ENCODE measurements at regions not wholly inside any gene's neighbourhood (a gene's known extent, or its start where the extent isn't known, plus 50 kb on each side); places are given as distances from the start of the nearest gene placed in this dataset.

DNA sequence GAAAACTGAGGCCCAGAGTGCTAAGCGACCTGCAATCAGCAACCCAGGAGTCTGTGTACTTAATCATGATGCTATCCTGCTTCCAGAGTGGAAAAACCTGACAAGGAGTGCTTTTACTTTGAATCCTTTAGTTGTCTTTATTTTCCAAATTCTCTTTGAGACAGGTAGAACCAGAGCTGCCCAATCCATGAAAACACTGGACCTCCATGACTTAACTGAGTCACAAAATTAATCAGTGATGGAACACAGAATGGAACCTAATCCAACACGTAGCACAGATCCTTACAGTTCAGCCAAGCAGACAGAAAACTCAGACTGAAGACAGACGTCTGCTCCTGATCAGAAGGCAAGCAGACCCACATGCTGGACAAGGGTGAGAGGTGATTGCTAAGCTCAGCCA is 175.6 kb downstream of the BCL11A start:
- Histone ChIP-seq H3K4me1 (no peaks in the 10 kb centered on the region), H3K4me3 (no peak overlapping the region), H3K27ac (no peak overlapping the region), H3K36me3 (no peaks in the 10 kb centered on the region), H3K27me3 (no peaks in the 10 kb centered on the region), H3K9me3 (no peaks in the 10 kb centered on the region)
- DNase-seq: no peak
- TF ChIP-seq, protein P1, sequence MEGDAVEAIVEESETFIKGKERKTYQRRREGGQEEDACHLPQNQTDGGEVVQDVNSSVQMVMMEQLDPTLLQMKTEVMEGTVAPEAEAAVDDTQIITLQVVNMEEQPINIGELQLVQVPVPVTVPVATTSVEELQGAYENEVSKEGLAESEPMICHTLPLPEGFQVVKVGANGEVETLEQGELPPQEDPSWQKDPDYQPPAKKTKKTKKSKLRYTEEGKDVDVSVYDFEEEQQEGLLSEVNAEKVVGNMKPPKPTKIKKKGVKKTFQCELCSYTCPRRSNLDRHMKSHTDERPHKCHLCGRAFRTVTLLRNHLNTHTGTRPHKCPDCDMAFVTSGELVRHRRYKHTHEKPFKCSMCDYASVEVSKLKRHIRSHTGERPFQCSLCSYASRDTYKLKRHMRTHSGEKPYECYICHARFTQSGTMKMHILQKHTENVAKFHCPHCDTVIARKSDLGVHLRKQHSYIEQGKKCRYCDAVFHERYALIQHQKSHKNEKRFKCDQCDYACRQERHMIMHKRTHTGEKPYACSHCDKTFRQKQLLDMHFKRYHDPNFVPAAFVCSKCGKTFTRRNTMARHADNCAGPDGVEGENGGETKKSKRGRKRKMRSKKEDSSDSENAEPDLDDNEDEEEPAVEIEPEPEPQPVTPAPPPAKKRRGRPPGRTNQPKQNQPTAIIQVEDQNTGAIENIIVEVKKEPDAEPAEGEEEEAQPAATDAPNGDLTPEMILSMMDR (IDR thresholded peaks at IDR 0.05): no peak
- no peak for TF ChIP-seq POLR2A (IDR thresholded peaks at IDR 0.05)

DNA sequence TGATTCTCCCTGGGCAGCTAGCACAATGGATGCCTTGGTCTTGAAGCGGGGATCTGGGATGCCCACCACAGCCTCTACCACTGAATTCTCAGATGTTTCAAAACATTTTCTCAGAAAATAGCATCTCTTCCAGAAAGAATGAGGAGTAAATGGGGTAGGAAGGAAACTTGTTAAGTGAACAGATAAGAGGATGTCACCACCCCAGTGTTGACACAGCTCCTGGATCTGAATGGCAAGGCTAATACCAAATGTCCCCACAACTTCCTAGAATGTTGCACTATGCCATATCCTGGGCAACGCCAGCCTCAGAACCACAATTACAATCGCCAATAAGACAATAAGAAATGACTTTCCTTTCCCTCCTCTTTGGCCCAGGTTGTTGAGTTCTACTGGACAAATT is 177.2 kb downstream of the BCL11A start:
- TF ChIP-seq, protein P1 (IDR thresholded peaks at IDR 0.05): no peak
- no peak for TF ChIP-seq POLR2A (IDR thresholded peaks at IDR 0.05)
- Histone ChIP-seq H3K36me3 (no peaks in the 10 kb centered on the region), H3K4me3 (no peak overlapping the region), H3K4me1 (peaks cover 0 to 3% (median 0%) of the 10 kb centered on the region in 4 donors), H3K27ac (no peak overlapping the region), H3K27me3 (no peaks in the 10 kb centered on the region), H3K9me3 (no peaks in the 10 kb centered on the region)
- DNase-seq: no peak

DNA sequence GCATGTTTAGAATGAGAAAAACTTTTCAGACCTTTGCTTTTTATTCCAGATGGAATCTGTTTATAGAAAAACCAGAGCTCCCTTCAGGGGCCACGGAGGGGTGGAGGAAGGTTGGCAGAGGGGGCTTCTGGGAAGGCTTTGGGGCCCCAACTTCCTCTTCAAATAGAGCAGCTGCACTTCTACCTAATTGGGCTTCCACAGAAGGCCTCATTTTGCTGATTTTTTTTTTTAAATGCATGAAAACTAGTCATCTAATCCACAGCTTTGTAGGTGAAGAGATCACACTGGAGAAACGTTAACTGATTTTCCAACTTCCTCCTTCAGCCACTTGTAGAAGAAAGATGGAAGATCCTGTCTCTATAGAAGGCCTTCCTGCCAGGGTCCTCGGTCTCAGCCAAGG is 181.8 kb downstream of the BCL11A start:
- peaks cover 0 to 3% (median 0%) of the 10 kb centered on the region in 4 donors for H3K4me1 ChIP-seq
- DNase-seq: no peak
- no peaks in the 10 kb centered on the region for H3K36me3 ChIP-seq
- no peak overlapping the region for H3K4me3 ChIP-seq
- H3K27ac ChIP-seq: peak overlapping the region in 1 of 4 donors; percentile 50
- H3K9me3 ChIP-seq: no peaks in the 10 kb centered on the region
- TF ChIP-seq, protein P1 (IDR thresholded peaks at IDR 0.05): no peak
- no peak for TF ChIP-seq POLR2A (IDR thresholded peaks at IDR 0.05)
- no peaks in the 10 kb centered on the region for H3K27me3 ChIP-seq

DNA sequence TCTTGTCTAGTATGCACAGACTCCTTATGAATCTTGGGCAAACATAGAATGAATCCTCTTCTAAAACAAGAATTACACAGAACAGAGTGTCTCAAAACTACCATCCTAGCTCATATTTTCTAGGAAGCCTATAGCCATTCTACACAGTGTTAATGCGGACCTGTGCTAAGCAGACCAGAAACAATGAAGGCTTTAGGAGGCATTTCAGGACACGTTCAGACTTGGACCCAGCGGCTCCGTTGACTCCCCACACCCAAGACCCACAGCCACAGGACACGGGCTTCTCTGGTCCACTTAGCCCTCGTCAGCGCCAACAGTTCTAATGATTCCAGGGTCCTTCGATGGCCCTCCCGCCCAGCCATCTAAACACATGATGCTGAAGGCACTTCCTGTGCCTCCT is 182.2 kb downstream of the BCL11A start:
- no peak overlapping the region for H3K4me3 ChIP-seq
- peaks cover 0 to 3% (median 0%) of the 10 kb centered on the region in 4 donors for H3K4me1 ChIP-seq
- TF ChIP-seq POLR2A (IDR thresholded peaks at IDR 0.05): no peak
- no peaks in the 10 kb centered on the region for H3K27me3 ChIP-seq
- no peaks in the 10 kb centered on the region for H3K9me3 ChIP-seq
- no peak for DNase-seq
- H3K27ac ChIP-seq: peak overlapping the region in 1 of 4 donors; percentile 34
- H3K36me3 ChIP-seq: no peaks in the 10 kb centered on the region

DNA sequence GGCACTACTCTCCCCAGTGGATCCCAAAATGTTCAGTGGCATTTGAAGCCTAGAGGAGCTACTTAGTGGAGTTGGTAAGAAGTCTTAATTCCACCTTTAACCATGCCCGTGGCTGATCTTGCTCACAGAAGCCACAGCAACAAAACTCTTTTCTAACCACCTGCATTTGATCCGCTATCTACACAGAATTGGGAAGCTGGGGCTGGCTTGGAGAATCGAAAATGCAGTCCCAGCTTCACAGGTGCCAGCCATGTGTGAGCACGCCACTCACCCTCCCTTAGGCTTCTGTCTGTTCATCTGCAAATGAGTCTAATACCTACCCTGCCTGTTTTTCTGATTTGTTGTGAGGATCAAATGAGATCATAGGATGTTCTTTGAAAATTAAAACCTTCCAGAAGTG is 182.6 kb downstream of the BCL11A start:
- Histone ChIP-seq H3K9me3 (no peaks in the 10 kb centered on the region), H3K4me3 (no peak overlapping the region), H3K27ac (peak overlapping the region in 1 of 4 donors; percentile 62), H3K4me1 (peaks cover 0 to 3% (median 0%) of the 10 kb centered on the region in 4 donors), H3K27me3 (no peaks in the 10 kb centered on the region), H3K36me3 (no peaks in the 10 kb centered on the region)
- DNase-seq: no peak
- no peak for TF ChIP-seq POLR2A (IDR thresholded peaks at IDR 0.05)

DNA sequence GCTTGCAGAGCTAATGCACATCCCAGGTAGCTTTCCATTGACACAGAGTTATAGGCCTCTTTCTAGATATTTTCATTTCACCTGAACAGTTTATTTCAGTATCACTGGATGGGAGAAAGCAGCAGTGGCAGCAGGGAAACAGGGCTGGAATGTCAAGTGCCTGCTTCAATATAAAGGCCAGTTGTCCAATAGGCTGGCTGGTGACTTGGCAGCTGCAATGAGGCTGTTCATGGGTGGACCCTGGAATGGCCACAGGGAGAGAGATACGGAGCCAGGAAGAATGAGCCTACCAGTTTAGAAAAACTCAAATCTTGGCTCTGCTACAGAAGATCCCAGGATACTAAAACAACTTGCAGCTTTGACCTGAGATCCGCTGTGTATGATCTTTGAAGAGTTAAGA is 185.0 kb downstream of the BCL11A start:
- H3K27me3 ChIP-seq: no peaks in the 10 kb centered on the region
- no peaks in the 10 kb centered on the region for H3K36me3 ChIP-seq
- no peak overlapping the region for H3K4me3 ChIP-seq
- TF ChIP-seq, protein P1 (IDR thresholded peaks at IDR 0.05): no peak
- no peak for TF ChIP-seq POLR2A (IDR thresholded peaks at IDR 0.05)
- no peak for DNase-seq
- H3K4me1 ChIP-seq: peaks cover 0 to 11% (median 0%) of the 10 kb centered on the region in 4 donors
- H3K27ac ChIP-seq: no peak overlapping the region
- no peaks in the 10 kb centered on the region for H3K9me3 ChIP-seq

DNA sequence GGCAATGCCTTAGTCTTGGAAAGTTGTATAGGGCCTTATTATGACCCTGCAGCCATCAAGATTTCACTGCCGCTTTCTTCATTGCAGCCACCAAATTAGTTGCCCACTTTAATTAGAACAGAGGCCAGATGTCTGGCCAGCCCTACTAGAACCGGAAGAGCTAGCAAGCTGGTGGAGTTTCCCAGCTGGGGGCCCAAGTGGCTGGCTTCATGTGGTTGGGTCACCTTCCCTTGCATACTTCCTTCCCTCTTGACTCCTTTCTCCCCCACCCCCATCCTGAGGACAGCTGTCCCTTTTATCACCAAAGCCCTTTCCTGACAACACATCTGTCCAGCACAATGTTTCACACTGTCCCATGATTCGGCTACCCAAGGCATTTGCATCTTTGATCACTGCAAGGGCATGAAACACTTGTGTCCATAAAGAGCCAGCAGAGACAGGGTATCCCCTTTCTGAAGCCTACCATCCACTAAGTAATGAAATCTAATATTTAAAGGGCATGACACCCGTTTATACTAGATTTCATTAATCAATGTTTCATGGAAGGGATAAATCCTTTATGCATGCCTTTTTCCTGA is 187.2 kb downstream of the BCL11A start:
- H3K4me3 ChIP-seq: no peak overlapping the region
- no peaks in the 10 kb centered on the region for H3K27me3 ChIP-seq
- no peaks in the 10 kb centered on the region for H3K9me3 ChIP-seq
- DNase-seq: peak in 2 of 3 donors; percentile 69 to 74
- H3K27ac ChIP-seq: peak overlapping the region in 1 of 4 donors; percentile 62
- H3K36me3 ChIP-seq: no peaks in the 10 kb centered on the region
- TF ChIP-seq POLR2A (IDR thresholded peaks at IDR 0.05): no peak
- TF ChIP-seq, protein P1 (IDR thresholded peaks at IDR 0.05): no peak
- H3K4me1 ChIP-seq: peaks cover 0 to 7% (median 0%) of the 10 kb centered on the region in 4 donors

Data from Peyer's patch (tissue), 4 donors.